Skeletal muscle cell (primary cell): ENCODE measurements at regions not wholly inside any gene's neighbourhood (a gene's known extent, or its start where the extent isn't known, plus 50 kb on each side); places are given as distances from the start of the nearest gene placed in this dataset.

Experiments
- DNase-seq: peaks from one replicate; pipeline ENCODE4 v3.0.0-alpha.2; 2010; ENCODE audit warnings: low read depth
- H3K4me3 ChIP-seq: 2 replicates; pipeline ENCODE4 v1.5.1; 2011; ENCODE audit warnings: low read depth, mild to moderate bottlenecking, control low read depth, low read length, moderate library complexity

- no peak for DNase-seq
- no peak overlapping the region for H3K4me3 ChIP-seq
Observed at GRCh38 chr4:115927382-115927781, 814.0 kb upstream of the NDST4 start.

DNA sequence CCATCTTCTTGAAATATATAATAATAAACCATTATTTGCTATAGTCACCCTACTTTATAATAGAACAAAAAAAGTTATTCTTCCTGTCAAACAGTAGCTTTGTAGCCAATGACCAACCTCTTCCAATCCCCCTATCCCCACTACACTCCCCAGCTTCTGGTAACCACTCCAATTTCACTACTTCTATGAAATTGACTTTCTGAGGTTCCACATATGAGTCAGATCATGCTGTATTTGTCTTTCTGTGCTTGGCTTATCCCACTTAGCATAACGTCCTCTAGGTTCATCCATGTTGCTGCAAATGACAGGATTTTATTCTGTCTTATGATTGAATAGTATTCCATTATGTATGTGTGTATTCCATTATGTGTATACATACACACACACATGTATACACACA is 809.7 kb upstream of the NDST4 start:
- no peak overlapping the region for H3K4me3 ChIP-seq
- DNase-seq, result no peak

- DNase-seq, result no peak
- no peak overlapping the region for H3K4me3 ChIP-seq
Observed at GRCh38 chr4:115920637-115921036, 807.2 kb upstream of the NDST4 start.

GRCh38 chr4:115918149-115918548 is 804.7 kb upstream of the NDST4 start:
- no peak for DNase-seq
- H3K4me3 ChIP-seq, result no peak overlapping the region

- H3K4me3 ChIP-seq, result no peak overlapping the region
- no peak for DNase-seq
Observed at GRCh38 chr4:115906428-115906827, 793.0 kb upstream of the NDST4 start.

DNA sequence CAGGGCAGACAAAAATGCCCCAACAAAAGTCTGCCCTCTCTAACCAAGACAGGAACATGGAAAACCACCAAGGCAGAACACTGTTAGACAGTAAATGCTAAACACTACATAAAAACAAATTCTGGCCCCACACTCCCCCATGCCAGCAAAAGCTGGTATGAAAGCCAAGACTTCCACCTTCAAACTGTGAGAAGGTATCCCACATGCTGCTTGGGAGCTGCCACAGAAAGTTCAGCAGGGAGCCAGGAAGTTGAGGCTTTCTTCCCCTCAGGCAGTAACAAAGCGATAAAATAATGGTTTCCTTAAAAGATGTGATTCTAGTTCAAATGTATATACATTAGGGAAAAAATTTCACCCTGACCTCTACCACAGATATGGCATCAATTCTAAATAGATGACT is 770.4 kb upstream of the NDST4 start:
- DNase-seq, result no peak
- no peak overlapping the region for H3K4me3 ChIP-seq

- H3K4me3 ChIP-seq, result no peak overlapping the region
- no peak for DNase-seq
Observed at GRCh38 chr4:115883231-115883630, 769.8 kb upstream of the NDST4 start.

GRCh38 chr4:115873048-115873447 is 759.6 kb upstream of the NDST4 start:
- DNase-seq, result no peak
- H3K4me3 ChIP-seq, result no peak overlapping the region

- no peak overlapping the region for H3K4me3 ChIP-seq
- DNase-seq, result no peak
Observed at GRCh38 chr4:115871596-115871995, 758.2 kb upstream of the NDST4 start.

DNA sequence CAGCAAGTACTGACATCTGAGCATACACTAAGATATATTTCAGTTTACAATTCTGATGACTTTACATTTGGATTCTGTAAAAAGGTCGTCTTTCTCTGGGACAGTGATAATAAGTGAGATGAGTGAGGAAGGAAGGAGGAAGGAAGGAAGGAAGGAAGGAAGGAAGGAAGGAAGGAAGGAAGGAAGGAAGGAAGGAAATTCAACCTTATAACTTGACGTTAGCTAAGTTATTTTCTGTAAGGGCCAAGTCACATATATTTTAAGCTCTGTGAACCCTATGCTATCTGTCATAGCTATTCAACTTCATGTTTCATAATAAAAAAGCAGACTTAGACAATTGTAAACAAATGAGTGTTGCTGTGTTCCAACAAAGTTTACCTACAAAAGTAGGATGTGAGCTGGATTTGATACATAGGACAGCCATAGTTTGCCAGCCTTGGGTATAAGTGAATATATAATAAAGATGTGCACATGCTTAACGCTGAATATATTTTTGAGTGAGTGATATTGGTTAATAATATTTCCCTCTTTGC is 753.0 kb upstream of the NDST4 start:
- DNase-seq, result no peak
- no peak overlapping the region for H3K4me3 ChIP-seq

DNA sequence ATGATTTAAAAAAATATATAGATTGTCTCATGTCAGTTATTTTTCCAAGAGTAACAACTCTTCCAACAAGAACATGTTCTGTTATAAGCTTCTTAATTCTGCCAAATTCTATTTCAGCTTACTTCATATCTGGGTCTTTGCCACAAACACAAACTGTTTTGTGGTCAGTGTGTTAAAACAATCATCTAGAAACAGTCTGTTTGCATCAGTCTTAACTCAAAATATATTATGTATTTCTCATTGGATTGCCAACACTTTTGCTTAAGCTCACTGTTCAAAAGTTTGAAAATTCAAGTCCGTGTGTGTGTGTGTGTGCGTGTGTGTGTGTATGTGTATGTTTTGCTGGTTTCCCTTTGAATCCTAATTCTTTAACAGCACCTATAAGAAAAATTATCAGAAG is 752.3 kb upstream of the NDST4 start:
- no peak overlapping the region for H3K4me3 ChIP-seq
- no peak for DNase-seq

GRCh38 chr4:115852767-115853091 is 739.3 kb upstream of the NDST4 start:
- no peak for DNase-seq
- H3K4me3 ChIP-seq, result no peak overlapping the region

DNA sequence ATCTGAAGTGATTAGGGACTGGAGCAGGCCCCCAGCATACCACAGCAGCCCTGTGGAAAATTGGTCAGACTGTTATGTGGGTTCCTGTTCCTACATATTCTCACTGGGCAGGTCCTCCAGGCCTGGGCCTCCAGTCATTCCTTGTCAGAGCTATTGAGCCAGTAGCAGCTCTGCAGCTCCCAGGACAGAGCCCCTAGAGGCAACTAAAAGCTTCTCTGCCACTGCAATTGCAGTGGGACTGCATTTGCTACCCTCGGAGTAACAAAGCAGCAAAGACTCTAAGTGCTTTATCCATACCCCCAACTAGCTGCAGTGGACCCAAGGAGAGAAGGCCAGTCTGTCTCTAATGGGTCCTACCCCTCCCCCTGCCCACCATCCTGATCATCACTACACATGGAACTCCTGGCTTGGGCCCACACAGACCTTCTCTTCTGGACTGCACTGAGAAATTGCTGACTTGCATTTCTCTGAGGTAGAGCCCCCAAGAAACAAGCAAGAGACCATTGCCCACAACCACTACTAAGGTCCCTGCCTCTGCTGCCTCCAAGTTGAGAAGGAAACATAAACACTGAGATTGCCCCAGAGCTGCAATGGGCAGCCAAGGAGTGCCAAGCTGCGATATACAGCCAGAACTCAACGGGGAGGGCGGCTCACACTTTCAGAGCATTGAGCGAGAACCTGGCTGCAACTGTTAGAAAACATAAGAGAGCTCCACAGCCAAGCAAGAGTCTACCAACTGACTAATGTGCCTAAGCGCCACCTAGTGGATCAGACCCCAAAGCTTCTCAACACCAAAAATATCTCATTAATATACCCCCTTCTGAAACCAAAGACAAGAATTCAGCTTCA is 738.7 kb upstream of the NDST4 start:
- H3K4me3 ChIP-seq, result no peak overlapping the region
- no peak for DNase-seq

- H3K4me3 ChIP-seq, result no peak overlapping the region
- no peak for DNase-seq
Observed at GRCh38 chr4:115850799-115851509, 737.5 kb upstream of the NDST4 start.

- no peak overlapping the region for H3K4me3 ChIP-seq
- DNase-seq, result no peak
Observed at GRCh38 chr4:115844180-115844579, 730.8 kb upstream of the NDST4 start.

- DNase-seq, result no peak
- no peak overlapping the region for H3K4me3 ChIP-seq
Observed at GRCh38 chr4:115841871-115842270, 728.5 kb upstream of the NDST4 start.

DNA sequence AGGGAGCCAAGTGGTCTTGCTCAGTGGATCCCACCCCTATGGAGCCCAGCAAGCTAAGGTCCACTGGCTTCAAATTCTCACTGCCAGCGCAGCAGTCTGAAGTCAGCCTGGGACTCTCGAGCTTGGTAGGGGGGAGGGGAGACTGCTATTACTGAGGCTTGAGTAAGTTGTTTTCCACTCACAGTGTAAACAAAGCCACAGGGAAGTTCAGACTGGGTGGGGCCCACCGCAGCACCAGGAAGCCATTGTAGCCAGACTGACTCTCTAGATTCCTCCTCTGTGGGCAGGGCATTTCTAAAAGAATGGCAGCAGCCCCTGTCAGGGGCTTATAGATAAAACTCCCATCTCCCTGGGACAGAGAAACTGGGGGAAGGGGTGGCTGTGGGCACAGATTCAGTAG is 721.0 kb upstream of the NDST4 start:
- DNase-seq, result no peak

DNA sequence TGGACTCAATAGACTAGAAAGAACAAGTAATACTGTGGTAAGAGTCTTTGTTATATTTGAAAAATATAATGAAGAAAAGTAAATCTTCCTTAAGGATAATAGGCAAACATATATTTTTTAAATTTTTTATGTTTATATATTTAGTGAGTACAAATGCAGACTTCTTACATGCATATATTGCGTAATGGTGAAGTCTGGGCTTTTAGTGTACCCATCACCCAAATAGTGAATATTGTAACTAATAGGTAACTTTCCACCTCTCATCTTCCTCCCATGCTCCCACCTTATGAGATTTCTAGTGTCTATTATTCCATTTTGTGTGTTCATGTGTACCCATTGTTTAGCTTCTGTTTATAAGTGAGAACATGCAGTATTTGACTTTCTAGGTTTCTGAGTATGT is 711.2 kb upstream of the NDST4 start:
- H3K4me3 ChIP-seq, result no peak overlapping the region
- no peak for DNase-seq

More for the DNA sequence above, 721.0 kb upstream of the NDST4 start:
- no peak overlapping the region for H3K4me3 ChIP-seq

GRCh38 chr4:115803825-115804224 is 690.4 kb upstream of the NDST4 start:
- H3K4me3 ChIP-seq, result no peak overlapping the region
- DNase-seq, result no peak

GRCh38 chr4:115790812-115791211 is 677.4 kb upstream of the NDST4 start:
- no peak for DNase-seq
- no peak overlapping the region for H3K4me3 ChIP-seq
